22Rv1 (cell line): ENCODE measurements at regions not wholly inside any gene's neighbourhood (a gene's known extent, or its start where the extent isn't known, plus 50 kb on each side); places are given as distances from the start of the nearest gene placed in this dataset.

Experiments
- CTCF ChIP-seq: fragments of 450-650 bp; IDR thresholded peaks from 2 replicates; pipeline ENCODE4 v1.5.1; 2017; ENCODE audit warnings: mild to moderate bottlenecking
- ZFX ChIP-seq: fragments of 450-650 bp; IDR thresholded peaks from 2 replicates; pipeline ENCODE4 v1.6.1; 2017; ENCODE audit warnings: antibody characterized with exemption, borderline replicate concordance

- TF ChIP-seq CTCF (no peak), ZFX (no peak)
Measured at GRCh38 chr3:157926822-157927221, 179.4 kb downstream of the SHOX2 start.
